HT1080 (cell line): ENCODE measurements at regions not wholly inside any gene's neighbourhood (a gene's known extent, or its start where the extent isn't known, plus 50 kb on each side); places are given as distances from the start of the nearest gene placed in this dataset.

Experiments
- DNase-seq: peaks from one replicate; pipeline ENCODE4 v3.0.0-alpha.2; 2015; ENCODE audit warnings: low read depth

DNA sequence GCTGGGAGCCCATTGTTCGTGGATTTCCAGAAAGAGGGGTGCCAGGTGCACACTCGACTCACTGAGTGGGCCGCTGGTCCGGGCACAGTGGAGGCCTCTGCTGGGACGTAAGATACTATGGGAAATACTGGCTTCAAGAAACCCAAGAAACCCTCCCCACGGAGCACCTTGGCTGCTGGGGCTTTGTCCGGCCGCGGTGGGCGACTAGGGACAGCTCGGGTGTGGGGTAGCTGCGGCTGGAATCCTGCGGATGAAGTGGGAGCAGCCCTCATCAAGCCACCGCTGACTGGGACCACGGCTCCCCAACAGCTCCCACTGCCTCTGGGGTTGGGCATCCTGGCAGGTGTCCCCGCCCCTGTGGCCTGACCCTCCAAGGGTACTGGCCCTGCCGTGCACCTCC lies 69.5 kb upstream of the GATA5 start:
- no peak for DNase-seq

DNA sequence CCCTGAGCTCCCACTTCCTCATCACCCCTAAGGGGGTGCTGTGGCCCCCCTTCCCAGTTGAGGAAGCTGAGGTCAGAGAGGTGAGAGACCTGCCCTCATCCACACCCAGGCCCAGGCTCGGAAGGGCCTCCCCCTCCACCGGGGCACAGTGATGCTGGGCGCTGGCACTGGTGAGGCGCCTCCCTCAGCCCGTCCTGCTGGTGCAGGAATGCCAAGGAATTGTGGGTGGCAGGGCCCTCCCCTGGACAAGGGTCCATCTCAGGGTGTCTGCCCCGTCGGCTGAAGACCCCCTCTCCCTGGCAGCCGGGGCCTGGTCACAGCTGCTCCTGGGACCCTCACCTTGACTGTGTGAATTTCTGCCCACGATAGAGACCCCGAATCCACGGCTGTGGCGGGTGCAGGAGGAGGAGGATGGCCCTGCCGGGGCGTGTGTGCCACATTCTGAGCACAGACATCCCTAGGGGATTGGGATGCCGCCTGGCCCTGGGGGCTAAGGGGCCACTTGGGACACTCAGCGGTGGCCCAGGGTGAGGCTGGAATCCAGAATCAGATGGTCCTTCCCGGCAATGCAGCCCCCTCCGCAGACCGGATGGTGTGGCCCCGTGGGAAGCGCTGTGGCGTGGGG lies 70.2 kb upstream of the GATA5 start:
- no peak for DNase-seq

DNA sequence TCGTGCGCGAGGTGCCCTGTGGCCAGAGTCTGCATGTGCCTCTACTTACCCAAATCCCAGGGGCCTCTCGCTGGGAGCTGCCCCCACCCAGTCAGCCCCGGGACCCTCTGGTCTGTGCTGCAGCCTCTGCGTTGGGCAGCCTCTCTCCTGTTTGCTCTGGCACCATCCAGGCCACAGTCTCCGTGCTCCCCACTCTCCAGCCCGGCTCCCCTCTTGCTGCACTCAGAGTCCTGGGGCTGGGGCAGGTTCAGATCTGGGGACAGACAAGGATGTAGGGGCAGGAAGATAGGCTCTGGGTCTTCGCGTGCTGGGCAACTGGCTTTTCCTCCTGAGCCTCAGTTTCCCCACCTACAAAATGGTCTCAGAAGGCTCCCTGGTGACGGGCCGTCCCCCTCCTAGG lies 70.8 kb upstream of the GATA5 start:
- DNase-seq: no peak

DNA sequence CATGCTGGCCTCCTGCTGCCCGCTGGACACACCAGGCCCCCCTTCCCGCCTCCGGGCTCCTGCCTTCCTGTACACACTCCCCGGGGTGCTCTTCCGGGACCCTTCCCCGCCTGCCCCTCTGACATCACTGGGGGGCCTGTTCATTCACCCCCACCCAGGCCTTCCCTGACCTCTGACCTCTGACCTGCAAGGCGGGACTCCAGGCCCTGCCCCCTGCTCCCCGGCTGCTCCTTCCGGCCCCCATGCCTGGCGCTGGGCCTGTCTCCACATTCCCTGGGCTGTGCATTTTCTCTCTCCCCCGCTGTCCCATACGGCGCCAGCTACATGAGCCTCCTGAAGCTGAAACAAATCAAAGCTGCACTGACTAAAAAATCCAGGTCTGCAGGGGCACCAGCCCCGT lies 71.6 kb upstream of the GATA5 start:
- DNase-seq: no peak

DNA sequence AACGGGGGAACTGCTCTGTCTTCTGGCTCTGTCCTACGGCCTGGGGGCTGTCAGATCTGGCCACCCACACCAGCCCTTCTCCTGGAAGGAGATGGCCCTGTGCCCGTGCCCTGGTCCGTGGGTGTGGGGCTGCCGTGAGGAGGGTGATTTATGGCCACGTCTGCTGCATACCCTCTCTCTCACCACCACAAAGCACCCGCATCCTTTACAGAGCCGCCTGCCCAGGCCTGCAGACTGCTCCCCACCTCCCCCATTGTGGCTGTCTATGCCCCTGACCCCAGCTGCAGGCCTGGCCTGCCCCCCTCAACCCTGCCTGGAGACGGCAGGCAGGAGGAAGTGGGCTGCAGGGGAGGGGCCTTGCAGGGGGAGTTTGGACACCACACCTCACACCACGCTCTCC lies 72.7 kb upstream of the GATA5 start:
- no peak for DNase-seq

DNA sequence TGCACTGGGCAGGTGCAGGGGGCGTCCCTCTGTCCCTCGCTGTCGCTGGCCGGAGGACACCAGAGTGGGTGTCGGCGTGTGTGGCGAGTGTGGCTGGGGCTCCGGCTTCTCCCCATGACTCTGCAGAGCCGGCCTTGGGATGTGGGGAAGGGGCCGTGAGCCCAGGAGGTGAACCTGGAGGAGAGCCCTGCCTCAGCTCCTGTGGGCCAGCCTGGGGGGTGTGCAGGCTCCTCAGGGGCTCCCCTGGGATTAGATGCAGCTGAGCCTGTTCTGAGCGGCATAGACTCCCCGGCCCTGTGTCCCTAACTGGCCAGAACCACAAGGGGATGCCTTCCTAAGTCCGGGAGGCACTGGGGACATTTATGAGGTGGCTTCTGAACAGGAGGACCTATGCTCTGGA lies 73.2 kb upstream of the GATA5 start:
- no peak for DNase-seq

DNA sequence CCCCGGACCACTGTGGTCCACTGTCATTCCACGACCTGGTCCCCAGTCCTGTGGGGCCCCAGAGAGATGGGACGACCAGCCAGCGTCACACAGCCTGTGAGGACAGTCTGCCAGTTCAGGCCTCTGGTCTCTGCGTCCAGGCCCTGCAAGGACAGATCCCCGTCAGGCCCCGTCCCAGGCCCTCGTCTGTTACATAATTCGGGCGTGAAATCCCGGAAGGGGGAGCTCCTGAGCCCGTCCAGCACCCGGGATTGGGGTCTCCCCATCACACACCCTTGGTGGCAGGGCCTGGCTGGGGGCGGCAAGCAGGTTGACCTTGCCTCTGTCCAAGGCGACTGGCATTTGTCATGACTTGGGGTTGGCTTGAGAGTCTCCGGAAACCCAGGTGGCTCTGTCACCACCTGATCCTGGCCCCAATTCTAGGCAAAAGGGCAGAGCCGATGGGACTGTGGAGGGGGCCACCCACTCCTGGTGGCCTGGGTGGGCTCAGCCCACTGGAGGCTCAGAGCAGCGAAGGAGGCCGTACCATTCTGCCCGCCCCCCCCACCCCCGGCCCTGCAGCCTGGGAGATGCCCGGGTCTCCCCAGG lies 73.8 kb upstream of the GATA5 start:
- DNase-seq: no peak

DNA sequence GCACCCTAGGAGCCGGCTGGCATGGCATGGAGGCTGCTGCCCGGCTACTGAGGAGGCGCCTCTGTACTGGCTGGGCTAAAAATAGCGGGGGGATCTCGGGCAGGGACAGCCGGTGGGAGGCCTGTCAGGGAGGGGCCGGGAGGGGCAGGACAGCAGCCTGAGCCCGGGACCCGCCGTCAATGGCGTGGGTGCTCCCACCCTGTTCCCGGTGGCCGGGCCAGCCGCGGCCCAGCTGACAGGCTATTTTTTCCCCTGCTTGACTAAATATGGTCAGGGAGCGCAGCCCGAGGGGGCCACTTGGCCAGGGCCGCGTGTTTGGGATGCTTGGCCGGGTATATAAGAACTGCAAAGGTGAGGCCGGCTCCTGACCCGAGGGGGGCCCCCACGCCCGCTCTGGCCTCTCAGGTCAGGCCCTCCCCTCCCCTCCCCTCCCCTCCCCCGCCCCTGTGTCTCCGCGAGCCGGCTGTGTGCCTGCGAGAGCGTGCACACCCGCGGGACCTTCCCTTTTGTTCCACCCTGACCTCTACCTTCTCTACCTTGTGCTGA lies 74.4 kb upstream of the GATA5 start:
- no peak for DNase-seq

DNA sequence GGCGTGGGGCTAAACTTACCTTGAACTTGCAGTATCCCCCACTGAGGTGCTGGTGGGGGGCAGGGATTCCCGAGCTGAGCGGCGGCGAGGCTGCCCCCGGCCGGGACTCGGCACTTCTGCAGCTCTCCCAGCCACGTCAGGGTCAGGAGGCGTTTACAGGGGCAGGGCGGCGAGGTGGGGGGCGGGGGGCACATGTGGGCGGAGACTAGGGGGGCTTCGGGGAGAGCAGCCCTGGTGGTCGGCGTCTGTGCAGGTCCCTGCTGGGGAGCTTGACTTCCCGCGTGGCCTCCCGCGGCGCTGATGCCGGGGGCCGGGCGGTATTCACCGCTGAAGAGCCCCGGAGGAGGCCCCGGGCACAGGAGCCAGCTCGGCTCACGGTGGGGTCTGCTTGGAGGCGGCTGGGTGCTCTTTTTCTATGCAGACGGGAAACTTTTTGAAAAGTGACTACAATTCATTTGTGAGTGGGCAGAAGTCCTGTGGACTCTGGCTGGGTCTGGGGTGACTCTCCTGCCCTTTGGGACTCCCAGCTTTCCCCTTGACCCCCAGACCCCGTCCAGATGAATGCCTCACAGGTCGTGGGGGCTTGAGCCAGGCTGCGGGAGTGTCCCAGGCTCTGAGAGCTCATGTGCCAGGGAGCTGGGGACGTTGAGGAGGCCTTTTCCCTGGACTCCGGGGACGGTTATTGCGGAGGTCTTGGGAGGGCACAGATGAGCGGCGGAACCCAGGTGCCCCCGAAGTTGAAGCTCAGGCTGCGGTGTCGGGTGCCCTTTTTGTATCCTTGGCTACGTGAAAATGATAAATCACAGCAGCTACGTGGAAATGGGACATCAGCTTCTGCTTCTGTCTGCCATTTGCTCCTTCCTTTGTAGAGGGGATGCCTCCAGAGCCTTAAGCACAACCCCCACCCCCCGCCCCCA lies 75.9 kb upstream of the GATA5 start:
- no peak for DNase-seq

DNA sequence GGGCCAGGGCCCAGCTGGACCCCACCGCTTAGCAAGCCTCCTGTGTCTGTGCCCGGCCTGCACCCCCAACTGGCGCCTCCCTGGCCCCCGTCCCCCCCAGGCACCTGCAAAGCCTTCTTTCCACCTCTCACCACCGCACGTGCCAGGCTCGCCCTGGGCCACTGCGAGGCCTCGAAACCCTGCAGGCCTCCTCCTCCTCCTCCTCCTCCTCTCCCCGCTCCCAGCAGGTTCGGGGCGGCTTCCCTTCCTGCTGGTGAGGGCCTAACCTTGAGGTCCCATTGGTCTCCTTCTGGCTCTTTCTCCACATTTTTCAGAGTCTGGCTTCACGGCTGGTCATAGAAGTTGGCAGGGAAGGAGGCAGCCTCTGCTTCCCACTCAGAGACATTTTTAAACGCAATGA lies 76.8 kb upstream of the GATA5 start:
- DNase-seq: no peak

DNA sequence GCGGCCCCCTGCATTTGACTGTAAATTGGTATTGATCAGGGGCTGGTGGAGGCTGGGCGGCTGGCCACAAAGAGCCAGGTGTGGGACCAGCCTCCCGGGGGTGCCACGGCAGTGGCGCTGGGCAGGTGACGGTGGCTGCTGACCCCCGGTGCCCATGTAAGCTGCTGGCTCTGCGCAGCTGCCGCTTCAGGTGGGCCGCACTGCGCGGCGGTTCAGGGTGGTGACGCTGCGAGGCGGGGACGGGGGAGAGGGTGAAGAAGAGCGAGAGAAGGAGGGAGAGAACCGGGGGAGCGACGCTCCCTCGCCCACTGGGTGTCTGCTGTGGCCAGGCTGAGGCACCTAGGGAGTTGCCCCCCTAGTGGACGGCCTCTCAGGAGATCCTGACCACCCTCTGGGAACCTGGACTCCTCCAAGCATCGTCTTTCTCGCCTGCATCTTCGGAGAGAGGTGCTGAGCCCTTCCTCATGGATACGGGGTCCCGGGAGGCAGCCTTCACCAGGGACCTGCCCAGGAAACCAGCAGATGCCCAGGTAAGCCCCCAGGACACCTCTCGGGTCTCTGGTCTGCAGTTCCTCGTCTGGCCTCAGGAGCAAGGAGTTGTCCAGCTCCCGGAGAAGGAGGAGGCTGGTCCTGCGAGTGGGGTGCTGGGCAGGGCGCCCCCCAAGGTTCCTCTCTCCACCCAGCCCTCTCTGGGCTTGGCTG lies 77.5 kb upstream of the GATA5 start:
- no peak for DNase-seq

DNA sequence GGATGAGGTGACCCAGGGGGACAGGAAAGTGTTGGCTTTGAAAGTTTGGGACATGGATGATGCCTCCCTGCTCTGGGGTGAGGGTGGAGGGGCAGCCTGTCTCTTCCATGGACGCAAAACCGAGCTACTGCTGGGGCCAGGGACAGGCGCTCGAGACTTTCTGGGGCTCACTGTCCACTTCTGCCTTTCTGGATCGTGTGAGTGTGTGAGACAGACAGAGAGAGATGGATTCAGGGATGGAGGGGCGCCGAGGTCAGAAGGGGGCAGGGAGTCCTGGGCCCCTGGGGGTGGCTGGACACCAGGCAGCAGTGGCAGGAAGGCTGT lies 78.0 kb upstream of the GATA5 start:
- DNase-seq: no peak

DNA sequence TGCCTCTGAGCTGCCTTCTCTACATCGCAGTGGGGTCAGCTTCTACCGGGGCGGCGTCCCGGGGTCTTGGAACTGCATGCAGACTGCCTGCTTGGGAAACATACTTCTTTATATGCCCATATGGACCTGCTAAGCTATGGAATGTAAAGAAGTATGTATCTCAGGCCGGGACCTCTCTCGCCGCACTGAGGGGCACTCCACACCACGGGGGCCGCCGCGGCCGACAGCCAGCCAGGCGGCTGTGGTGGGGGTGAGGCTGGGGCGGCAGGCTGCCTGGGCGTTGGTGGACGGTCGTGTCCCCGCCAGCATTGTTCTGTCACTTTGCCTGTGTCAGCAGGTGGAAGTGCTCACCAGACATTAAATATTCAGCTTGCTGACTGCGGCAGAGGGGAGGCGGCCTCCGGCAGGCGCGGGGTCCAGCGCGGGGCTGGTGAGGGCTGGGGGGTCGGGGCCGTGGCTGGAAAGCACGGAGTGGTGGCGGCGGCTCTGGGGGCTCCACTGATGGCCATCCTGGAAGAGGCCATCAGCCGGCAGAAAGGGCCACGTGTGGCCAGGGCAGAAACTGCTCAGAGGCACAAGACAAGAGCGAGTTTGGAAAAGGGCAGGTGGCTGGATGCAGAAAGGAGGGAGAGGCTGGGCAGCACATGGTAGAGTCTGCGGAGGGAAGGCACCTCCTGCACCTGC lies 78.6 kb upstream of the GATA5 start:
- no peak for DNase-seq

DNA sequence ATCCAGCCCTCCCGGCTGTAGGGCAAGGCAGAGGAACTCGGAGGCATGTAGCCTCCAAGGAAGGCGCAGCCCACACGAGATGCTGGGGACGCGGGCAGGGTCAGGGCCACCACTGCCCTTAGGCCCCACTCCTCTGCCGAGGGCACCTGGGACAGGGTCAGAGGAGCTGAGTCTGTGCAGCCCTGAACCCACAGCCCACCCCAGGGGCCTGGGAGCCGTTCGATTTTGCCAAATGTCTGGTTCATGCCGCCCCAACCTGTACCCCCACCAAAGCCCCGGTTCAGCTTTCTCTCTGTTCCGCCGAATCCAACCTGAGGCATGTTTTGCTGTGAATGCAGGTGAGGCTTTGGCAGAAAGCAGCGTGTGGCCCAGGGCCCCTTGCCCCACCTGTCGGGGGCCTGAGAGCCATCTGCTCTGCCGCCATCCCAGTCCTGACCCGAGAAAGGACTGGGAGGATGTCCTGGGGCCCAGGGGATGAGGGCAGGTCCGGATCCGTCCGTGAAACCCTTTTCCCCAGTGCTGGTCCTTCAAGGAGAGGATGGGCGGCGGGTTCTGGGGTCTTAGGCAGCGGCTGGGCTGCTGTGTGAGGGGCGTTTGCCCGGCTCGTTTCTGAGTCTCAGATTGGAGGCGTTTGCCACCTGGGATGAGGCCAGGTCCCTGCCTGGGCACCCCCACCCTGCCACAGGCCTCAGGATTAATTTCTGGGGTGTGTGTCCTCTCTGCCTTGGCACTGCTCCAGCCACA lies 79.3 kb upstream of the GATA5 start:
- DNase-seq: no peak

DNA sequence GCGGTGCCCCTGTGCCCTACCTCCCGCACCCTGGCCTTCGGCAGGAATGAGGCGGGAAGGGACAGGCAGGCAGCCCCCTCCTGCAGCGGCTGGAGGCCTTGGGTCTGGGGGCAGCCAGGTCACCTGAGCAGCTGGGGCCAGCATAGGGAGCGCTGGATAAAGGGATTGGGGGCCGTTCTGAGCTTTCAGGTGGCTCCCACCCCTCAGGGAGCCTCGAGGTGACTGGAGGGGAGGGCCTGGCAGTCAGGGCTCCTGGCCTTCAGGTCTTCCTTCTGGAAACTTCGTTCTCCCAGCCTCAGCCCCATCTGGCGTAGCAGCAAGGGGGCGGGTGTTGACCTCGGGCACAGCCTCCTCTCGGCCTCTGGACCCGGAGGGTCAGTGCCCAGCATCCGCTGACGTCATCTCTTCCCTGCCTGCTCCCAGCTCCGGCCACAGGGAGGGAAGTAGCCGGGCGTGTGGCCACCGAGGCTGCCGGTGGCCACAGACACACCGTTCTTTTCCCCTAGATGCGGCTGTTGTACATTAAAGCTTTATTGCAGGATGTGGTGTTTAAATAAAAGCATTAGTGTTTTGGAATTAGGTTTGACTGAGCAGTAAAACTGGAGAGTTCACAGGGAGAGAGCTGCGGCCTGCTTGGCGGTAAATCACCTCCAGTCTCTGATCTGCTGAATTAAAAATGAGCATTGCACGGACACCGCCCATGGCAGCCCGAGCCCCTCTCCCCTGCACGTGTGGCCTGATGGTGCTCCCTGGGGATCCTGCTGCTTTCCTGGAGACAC lies 80.0 kb upstream of the GATA5 start:
- DNase-seq: no peak

DNA sequence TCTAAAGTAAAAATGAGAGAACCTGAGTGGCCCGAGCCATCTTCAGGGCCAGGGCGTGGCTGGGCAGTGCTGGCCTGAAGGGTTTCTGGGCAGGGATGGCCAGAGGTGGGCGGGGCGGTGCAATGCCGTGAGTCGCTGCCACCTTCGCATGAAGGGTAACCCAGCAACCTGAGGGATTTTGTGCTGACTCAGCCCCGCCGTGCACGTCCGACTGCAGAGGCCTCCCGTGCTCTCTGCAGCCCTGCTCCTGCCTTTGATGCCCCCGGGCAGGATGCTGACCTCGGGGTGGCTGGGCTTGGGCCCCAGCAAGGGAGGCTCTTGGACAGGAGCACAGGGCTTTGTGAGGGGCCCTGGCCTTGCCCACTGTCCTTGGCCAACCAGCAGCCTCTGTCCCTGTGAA lies 81.7 kb upstream of the GATA5 start:
- DNase-seq: no peak

DNA sequence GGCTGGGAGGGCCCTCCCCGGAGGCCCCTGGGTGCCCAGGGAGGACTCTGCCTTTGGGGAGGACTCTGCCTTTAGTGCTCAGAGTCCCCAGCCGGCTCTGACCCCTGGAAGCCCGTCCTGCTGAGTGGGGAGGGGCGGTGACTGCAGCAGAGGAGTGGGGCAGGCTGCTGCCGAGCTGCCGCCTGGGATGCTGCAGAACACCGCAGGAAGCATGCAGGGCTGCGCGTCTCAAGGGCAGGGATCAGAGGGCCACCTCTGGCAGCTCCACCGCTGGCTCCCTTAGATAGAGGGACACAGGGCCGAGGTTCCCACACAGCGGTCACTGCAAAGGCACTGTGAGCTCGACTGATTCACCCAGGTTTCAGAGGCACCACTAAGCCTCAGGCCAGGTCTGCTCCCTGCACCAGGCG lies 82.2 kb upstream of the GATA5 start:
- DNase-seq: no peak

DNA sequence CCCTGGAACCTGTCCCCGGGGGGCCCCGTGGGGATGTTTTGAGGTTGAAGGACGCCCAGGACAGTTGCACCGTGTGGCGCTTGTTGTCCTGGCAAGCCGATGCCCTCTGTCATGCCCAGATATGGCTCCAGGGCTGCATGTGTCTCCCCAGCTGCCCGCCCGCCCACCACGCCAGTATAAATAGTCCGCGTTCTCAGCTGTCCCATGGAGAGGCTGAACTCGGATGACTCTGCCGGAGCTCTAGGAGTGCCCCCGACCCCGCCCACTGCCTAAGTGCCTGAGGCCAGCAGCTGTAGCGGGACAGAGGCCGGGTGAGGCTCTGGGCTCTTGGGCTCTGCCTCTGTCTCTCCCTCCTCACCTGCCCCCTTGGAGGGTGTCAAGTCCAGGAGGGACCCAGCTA lies 83.0 kb upstream of the GATA5 start:
- no peak for DNase-seq

DNA sequence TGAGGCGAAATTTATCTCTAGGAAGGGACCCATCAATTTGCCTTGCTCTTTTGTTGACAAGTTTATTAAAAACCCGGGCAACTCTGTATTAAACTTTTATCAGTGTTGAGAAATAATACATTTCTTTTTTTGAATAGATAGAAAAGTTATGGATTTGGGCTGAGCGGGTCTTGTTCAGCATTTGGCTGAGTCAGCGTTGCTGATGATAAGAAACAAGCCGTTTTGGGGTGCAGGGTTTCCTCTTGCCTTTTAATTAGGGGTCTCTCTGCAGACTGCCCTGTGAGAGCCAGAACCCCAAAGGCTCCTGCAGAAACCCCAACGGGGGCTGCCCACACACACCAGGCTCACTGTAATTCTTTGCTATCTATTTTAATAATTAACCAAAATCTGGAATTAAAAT lies 82.1 kb upstream of the SLCO4A1 start:
- no peak for DNase-seq

DNA sequence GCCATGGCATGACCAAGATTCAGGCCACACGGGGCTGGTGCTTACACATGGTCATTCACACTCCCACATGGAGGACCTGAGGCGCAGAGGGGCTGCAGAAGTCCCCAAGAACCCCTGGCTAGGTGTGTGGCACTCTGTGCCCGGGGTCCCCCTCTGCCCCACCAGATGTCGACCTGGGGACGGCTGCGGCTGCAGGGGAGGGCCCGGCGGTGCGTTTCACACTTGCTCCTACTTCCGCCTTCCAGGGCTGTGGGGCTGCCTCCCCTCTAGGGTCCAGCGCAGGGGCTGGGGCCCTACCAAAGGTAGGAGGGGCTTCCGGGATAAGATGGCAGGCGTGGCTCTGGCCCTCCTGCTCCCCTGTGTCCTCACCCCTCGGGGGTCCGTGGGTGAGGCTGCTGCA lies 81.1 kb upstream of the SLCO4A1 start:
- no peak for DNase-seq
